Activated B cell treated with CpG ODN at 0.5 μM for 24 hours (primary cell): ENCODE measurements at regions not wholly inside any gene's neighbourhood (a gene's known extent, or its start where the extent isn't known, plus 50 kb on each side); places are given as distances from the start of the nearest gene placed in this dataset.

ENCODE experiments used
- ATAC-seq: fragments of 200-7000 bp; cut with Tn5 transposase; one replicate; pipeline ENCODE4 v1.10.0; 2021; ENCODE audit warnings: low read depth, mild to moderate bottlenecking, moderate library complexity
- CTCF ChIA-PET: fragments of 350-600 bp; sonication (Branson Sonifier 250); formaldehyde crosslinking; loops from one replicate; lab custom pipeline; 2021; ENCODE audit warnings: antibody characterized with exemption; lab: Charles Lee
- POLR2A ChIA-PET: fragments of 350-600 bp; sonication (Branson Sonifier 250); formaldehyde crosslinking; loops from one replicate; lab custom pipeline; 2021; ENCODE audit warnings: antibody characterized with exemption; lab: Charles Lee
- DNase-seq: peaks from one replicate; pipeline ENCODE4 v3.0.0; 2022
- H3K27ac Mint-ChIP-seq: one replicate; pipeline ENCODE4 v1.8.0; 2020; ENCODE audit warnings: mixed read lengths
- H3K27me3 Mint-ChIP-seq: one replicate; pipeline ENCODE4 v1.8.0; 2021; ENCODE audit warnings: mixed read lengths
- H3K36me3 Mint-ChIP-seq: one replicate; pipeline ENCODE4 v1.8.0; 2021; ENCODE audit warnings: low read depth, mixed read lengths
- H3K4me1 Mint-ChIP-seq: one replicate; pipeline ENCODE4 v1.8.0; 2021; ENCODE audit warnings: mixed read lengths
- H3K4me3 Mint-ChIP-seq: one replicate; pipeline ENCODE4 v1.8.0; 2020; ENCODE audit warnings: mild to moderate bottlenecking, mixed read lengths
- H3K9me3 Mint-ChIP-seq: one replicate; pipeline ENCODE4 v1.8.0; 2020; ENCODE audit warnings: mixed read lengths
- intact Hi-C: fragments of 100-400 bp; cut with micrococcal nuclease; formaldehyde crosslinking; loops from one replicate; pipeline ENCODE4 v1.15.1; 2024
- TF ChIP-seq, protein P1 (sequence below): fragments of 200-600 bp; IDR thresholded peaks from one replicate; pipeline ENCODE4 v1.8.0; 2022; ENCODE audit warnings: antibody characterized with exemption, mild to moderate bottlenecking

DNA sequence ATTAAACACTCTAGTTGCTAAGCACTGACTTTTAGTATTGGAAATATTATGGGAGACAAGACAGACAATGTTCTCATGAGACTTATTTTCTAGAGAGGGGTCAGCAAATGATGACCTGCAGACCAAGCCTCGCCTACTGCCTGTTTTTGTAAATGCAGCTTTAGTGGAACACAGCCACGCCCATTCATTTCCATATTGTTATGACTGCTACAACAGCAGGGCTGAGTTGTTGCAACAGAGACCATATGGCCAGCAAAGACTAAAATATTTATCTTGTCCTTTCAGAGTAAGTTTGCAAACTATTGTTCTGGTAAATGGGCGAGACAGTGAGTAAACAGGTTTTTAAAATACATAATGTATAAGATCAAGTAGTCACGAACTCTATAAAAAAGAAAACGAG lies 570.2 kb downstream of the NTRK3 start:
- intact Hi-C loops: no loop called here
- H3K9me3 Mint-ChIP-seq: peaks cover 6% of the 10 kb centered on the region
- ChIA-PET POLR2A (no interaction called here), CTCF (no interaction called here)
- H3K4me1 Mint-ChIP-seq: no peaks in the 10 kb centered on the region
- H3K36me3 Mint-ChIP-seq: no peaks in the 10 kb centered on the region
- H3K27me3 Mint-ChIP-seq: no peaks in the 10 kb centered on the region
- no peak overlapping the region for H3K27ac Mint-ChIP-seq
- H3K4me3 Mint-ChIP-seq: no peak overlapping the region
- TF ChIP-seq, protein P1, sequence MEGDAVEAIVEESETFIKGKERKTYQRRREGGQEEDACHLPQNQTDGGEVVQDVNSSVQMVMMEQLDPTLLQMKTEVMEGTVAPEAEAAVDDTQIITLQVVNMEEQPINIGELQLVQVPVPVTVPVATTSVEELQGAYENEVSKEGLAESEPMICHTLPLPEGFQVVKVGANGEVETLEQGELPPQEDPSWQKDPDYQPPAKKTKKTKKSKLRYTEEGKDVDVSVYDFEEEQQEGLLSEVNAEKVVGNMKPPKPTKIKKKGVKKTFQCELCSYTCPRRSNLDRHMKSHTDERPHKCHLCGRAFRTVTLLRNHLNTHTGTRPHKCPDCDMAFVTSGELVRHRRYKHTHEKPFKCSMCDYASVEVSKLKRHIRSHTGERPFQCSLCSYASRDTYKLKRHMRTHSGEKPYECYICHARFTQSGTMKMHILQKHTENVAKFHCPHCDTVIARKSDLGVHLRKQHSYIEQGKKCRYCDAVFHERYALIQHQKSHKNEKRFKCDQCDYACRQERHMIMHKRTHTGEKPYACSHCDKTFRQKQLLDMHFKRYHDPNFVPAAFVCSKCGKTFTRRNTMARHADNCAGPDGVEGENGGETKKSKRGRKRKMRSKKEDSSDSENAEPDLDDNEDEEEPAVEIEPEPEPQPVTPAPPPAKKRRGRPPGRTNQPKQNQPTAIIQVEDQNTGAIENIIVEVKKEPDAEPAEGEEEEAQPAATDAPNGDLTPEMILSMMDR: no peak
- DNase-seq (no peak), ATAC-seq (no peak)

DNA sequence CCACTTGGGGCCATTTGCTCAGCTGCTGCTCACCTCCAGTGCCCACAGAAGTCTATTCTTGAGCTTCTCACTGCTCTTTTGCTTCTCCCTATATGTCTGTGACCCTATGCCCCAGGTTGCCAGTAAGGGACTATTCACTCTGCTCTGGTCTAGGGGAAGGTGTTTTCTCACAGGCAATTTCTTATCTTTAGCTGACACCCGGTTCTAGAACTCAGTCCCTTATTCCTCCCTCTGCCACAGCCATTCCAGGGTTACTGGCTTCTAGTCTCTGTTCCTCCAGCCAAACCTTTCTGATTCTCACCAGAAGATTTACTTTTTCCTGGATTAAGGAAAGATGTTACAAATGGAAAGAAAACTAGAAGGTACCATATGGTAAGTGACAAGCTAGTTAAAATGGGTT lies 574.0 kb downstream of the NTRK3 start:
- intact Hi-C loops: no loop called here
- TF ChIP-seq, protein P1: no peak
- Mint-ChIP-seq H3K4me1 (no peaks in the 10 kb centered on the region), H3K27ac (no peak overlapping the region), H3K4me3 (no peak overlapping the region), H3K27me3 (no peaks in the 10 kb centered on the region), H3K36me3 (no peaks in the 10 kb centered on the region), H3K9me3 (peaks cover 15% of the 10 kb centered on the region)
- CTCF ChIA-PET: no interaction called here
- no peak for ATAC-seq
- POLR2A ChIA-PET: no interaction called here
- no peak for DNase-seq

DNA sequence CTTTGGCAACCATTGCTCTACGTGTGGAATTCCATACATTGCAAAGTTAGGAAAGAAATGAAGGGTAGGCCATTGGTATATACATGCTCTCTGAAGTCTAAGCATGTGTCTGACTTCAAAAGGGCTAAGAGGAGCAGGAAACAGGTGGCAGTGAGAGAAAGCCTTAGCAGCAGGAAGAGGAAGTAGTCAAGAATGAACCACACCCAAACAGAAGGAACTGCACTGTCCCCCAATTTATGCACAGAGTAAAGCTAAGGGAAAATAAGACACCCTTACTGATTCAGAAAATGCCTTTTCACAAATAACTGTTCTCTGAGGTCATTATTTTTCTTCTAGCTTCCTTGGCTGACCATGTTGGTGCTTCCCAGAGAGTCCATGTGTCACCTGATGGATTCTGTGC lies 575.4 kb downstream of the NTRK3 start:
- intact Hi-C loops: no loop called here
- TF ChIP-seq, protein P1: no peak
- peaks cover 24% of the 10 kb centered on the region for H3K9me3 Mint-ChIP-seq
- DNase-seq (no peak), ATAC-seq (no peak)
- H3K27ac Mint-ChIP-seq: no peak overlapping the region
- H3K36me3 Mint-ChIP-seq: no peaks in the 10 kb centered on the region
- H3K4me1 Mint-ChIP-seq: no peaks in the 10 kb centered on the region
- ChIA-PET POLR2A (no interaction called here), CTCF (no interaction called here)
- H3K4me3 Mint-ChIP-seq: no peak overlapping the region
- H3K27me3 Mint-ChIP-seq: no peaks in the 10 kb centered on the region

DNA sequence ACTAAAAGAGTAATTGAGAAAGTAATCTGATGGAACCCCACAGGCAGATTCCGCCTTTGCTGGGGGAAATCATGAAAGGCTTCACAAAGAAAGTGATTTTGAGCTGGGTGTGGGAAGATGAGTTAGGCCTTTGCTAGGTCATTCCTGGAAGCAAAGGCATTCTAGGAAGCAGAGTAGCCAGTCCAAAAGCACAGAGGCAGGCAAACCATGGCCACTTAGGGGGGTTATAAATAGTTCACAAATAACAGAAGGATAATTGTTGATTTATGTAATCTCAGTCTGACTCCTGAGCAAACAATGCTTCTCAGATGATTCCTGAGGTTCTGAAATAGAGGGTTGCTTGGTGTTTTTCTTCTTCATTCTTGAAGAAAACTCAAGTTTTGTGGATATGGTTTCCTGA lies 576.3 kb downstream of the NTRK3 start:
- ATAC-seq (no peak), DNase-seq (no peak)
- Mint-ChIP-seq H3K27ac (no peak overlapping the region), H3K9me3 (peaks cover 26% of the 10 kb centered on the region), H3K27me3 (no peaks in the 10 kb centered on the region), H3K4me3 (no peak overlapping the region), H3K36me3 (no peaks in the 10 kb centered on the region), H3K4me1 (no peaks in the 10 kb centered on the region)
- TF ChIP-seq, protein P1: no peak
- ChIA-PET POLR2A (no interaction called here), CTCF (no interaction called here)
- intact Hi-C loops: no loop called here

DNA sequence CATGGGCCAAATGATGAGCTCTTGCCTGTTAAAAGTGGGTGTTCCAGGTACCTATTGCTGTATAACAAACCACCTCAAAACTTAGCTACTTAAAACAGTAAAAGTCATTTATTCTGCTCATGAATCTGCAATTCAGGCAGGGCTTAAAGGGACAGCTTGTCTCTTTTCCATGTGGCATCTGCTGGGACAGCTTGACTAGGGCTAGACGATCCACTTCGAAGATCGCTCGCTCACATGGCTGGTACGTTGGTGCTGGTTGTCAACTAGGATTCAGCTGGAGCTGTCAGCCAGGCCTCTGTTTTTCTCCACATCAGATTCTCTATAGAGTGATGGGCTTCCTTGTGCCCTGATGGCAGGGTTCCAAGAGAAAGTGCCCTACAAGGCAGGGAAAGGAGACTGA lies 581.3 kb downstream of the NTRK3 start:
- H3K4me1 Mint-ChIP-seq: no peaks in the 10 kb centered on the region
- ChIA-PET POLR2A (no interaction called here), CTCF (no interaction called here)
- no peak overlapping the region for H3K4me3 Mint-ChIP-seq
- DNase-seq: no peak
- ATAC-seq: no peak
- no peaks in the 10 kb centered on the region for H3K27me3 Mint-ChIP-seq
- H3K9me3 Mint-ChIP-seq: peaks cover 18% of the 10 kb centered on the region
- H3K36me3 Mint-ChIP-seq: no peaks in the 10 kb centered on the region
- TF ChIP-seq, protein P1: no peak
- intact Hi-C loops: no loop called here
- no peak overlapping the region for H3K27ac Mint-ChIP-seq
